ENCODE measurements at regions not wholly inside any gene's neighbourhood (a gene's known extent, or its start where the extent isn't known, plus 50 kb on each side); places are given as distances from the start of the nearest gene placed in this dataset.

- Histone ChIP-seq H3K79me2 (ENCODE audit: insufficient read depth, low read length) (no peaks in the 10 kb centered on the region), H2AK5ac (ENCODE audit: insufficient read length, low read length) (no peak overlapping the region), H2BK12ac (ENCODE audit: insufficient read length, low read depth, low read length) (no peak overlapping the region), H4K5ac (ENCODE audit: insufficient read length, low read depth, low read length) (no peak overlapping the region), H2BK120ac (ENCODE audit: low read depth, low read length, poor library complexity, severe bottlenecking) (no peak overlapping the region), H4K20me1 (ENCODE audit: control insufficient read depth, insufficient read depth, insufficient read length) (no peaks in the 10 kb centered on the region), H3K23ac (ENCODE audit: insufficient read length, low read depth, low read length) (no peak overlapping the region), H3K56ac (ENCODE audit: insufficient read length, low read depth, low read length) (no peak overlapping the region), H2BK5ac (ENCODE audit: insufficient read length, low read length) (no peak overlapping the region), H3K4ac (ENCODE audit: low read depth, low read length) (no peak overlapping the region), H3K27ac (ENCODE audit: insufficient read length, low read depth, low read length) (no peak overlapping the region), H3K23me2 (ENCODE audit: insufficient read length, low read depth, low read length, poor library complexity, severe bottlenecking) (no peaks in the 10 kb centered on the region), H2BK20ac (ENCODE audit: low read depth, low read length, poor library complexity, severe bottlenecking) (no peak overlapping the region), H3K9ac (ENCODE audit: extremely low read depth, insufficient read length, low read length) (no peak overlapping the region), H3K4me2 (ENCODE audit: insufficient read depth, insufficient read length, low read length) (no peak overlapping the region), H3K18ac (ENCODE audit: insufficient read length, low read depth, low read length) (no peak overlapping the region), H3T11ph (ENCODE audit: low read length) (no peak overlapping the region), H3K9me3 (ENCODE audit: control insufficient read depth, low read depth, low read length) (no peaks in the 10 kb centered on the region), H3K79me1 (ENCODE audit: insufficient read depth, low read depth, low read length, poor library complexity, severe bottlenecking) (no peaks in the 10 kb centered on the region), H2AFZ (ENCODE audit: low read length) (no peak overlapping the region), H3K4me1 (ENCODE audit: insufficient read depth, low read length) (no peaks in the 10 kb centered on the region), H3K14ac (ENCODE audit: insufficient read depth, low read length) (no peak overlapping the region), H3K27me3 (ENCODE audit: insufficient read depth, low read length) (no peaks in the 10 kb centered on the region), H2BK15ac (ENCODE audit: low read depth, low read length) (no peak overlapping the region), H4K8ac (replicated peaks; ENCODE audit: insufficient read length, low read depth, low read length) (no peak overlapping the region), H4K91ac (ENCODE audit: insufficient read length, low read depth, low read length) (no peak overlapping the region)
- Mint-ChIP-seq H3K4me1 (peaks cover 5 to 8% of the 10 kb centered on the region in 2 experiments; a peak in 3 of 4 replicates), H3K27me3 (ENCODE audit: low read depth) (peaks cover 17% of the 10 kb centered on the region), H3K27ac (no peak overlapping the region), H3K36me3 (ENCODE audit: insufficient read depth in 1 of 3, low read depth in 3 of 3) (no peaks in the 10 kb centered on the region; a peak in 2 of 7 replicates), H3K9me3 (no peaks in the 10 kb centered on the region; a peak in 1 of 5 replicates), H3K4me3 (no peak overlapping the region)
- no peak for DNase-seq
- WGBS (ENCODE audit: extremely low coverage, insufficient read length, low lambda C conversion rate), result no CpG with 5 or more reads among the region's 5 CpGs
- TF ChIP-seq CTCF (conservative IDR thresholded peaks at IDR 0.05), result no peak
These were observed 239.9 kb downstream of the OPA1 start for GRCh38 chr3:193832833-193833413.

Data from H9 (cell line).